Keratinocyte (primary cell): ENCODE measurements at regions not wholly inside any gene's neighbourhood (a gene's known extent, or its start where the extent isn't known, plus 50 kb on each side); places are given as distances from the start of the nearest gene placed in this dataset.

Experiments used
- CTCF ChIP-seq, 3 experiments: IDR thresholded peaks in 1 of 3; conservative IDR thresholded peaks in 1 of 3; optimal IDR thresholded peaks in 1 of 3; 2 replicates in 2 of 3; 3 replicates in 1 of 3; pipeline versions ENCODE3 to v1.5.1; 2011; ENCODE audit warnings: low read length in 3 of 3, mild to moderate bottlenecking in 3 of 3, moderate library complexity in 2 of 3, control low read depth in 1 of 3, inconsistent platforms in 1 of 3; ENCODE audit not compliant: insufficient read depth in 2 of 3; ENCODE audit errors: extremely low read depth in 1 of 3
- EZH2 ChIP-seq: IDR thresholded peaks from one replicate; pipeline ENCODE4 v1.6.1; 2012; ENCODE audit warnings: inconsistent platforms, mild to moderate bottlenecking, low read length, moderate library complexity

DNA sequence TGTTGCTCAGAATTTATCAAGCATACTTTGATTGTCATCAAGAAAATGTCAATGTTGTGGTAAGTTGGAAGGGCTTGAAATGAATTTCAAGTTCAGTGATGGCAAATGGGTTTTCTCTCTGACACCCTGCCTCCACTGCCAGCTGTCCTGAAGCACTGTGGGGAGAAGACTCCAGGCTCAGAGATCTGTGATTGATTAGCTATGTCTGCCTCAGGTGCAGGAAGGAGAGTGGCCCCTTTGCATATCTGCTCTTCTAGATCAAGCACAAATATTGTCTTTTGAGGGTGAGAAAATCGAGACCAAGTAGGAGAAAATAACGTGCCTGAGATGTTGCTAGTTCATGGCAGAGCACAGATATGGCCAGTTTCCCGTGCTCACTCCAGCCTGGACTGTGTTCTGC is 178.8 kb upstream of the GLI2 start:
- TF ChIP-seq EZH2 (no peak), CTCF (optimal IDR thresholded peaks at IDR 0.05 in 1 of 3, IDR thresholded peaks at IDR 0.05 in 1 of 3, conservative IDR thresholded peaks at IDR 0.05 in 1 of 3; ENCODE audit: extremely low read depth in 1 of 3, insufficient read depth in 2 of 3, low read length in 3 of 3) (no peak)
